Panc1 (cell line): ENCODE measurements at regions not wholly inside any gene's neighbourhood (a gene's known extent, or its start where the extent isn't known, plus 50 kb on each side); places are given as distances from the start of the nearest gene placed in this dataset.

Experiments
- ATAC-seq: fragments of 200-7000 bp; cut with Tn5 transposase; 2 replicates; pipeline ENCODE4 v1.9.1; 2020; ENCODE audit warnings: mild to moderate bottlenecking, moderate library complexity
- BruUV-seq: library from RNA; stranded (reverse); fragments of 400-500 nt; replicated peaks from 2 replicates; lab custom pipeline; 2021; lab: Mats Ljungman, UMichigan
- CTCF ChIA-PET: fragments of 300-600 bp; sonication (Branson Sonifier 250); formaldehyde crosslinking; loops from one replicate; lab custom pipeline; 2022; ENCODE audit warnings: antibody characterized with exemption; lab: Charles Lee
- POLR2A ChIA-PET: fragments of 300-600 bp; sonication (Branson Sonifier 250); formaldehyde crosslinking; loops from one replicate; lab custom pipeline; 2022; ENCODE audit warnings: antibody characterized with exemption; lab: Charles Lee
- DNase-seq: peaks from one replicate; pipeline ENCODE4 v3.0.0-alpha.2; 2010; ENCODE audit warnings: low read depth, low spot score
- H3K27ac ChIP-seq: 2 replicates; pipeline ENCODE4 v1.5.1; 2011; ENCODE audit warnings: mild to moderate bottlenecking, low read length, inconsistent platforms
- H3K27me3 ChIP-seq: fragments of 200-500 bp; sonication (Bioruptor generic); 2 replicates; pipeline ENCODE4 v1.6.0; 2014; ENCODE audit warnings: low read length, inconsistent platforms; ENCODE audit not compliant: control insufficient read depth, insufficient read depth
- H3K36me3 ChIP-seq: fragments of 200-500 bp; sonication (Bioruptor generic); 2 replicates; pipeline ENCODE4 v1.5.1; 2014; ENCODE audit warnings: inconsistent platforms, mild to moderate bottlenecking, low read length, moderate library complexity; ENCODE audit not compliant: control insufficient read depth, insufficient read depth
- H3K4me1 ChIP-seq: 2 replicates; pipeline ENCODE4 v1.5.1; 2011; ENCODE audit warnings: inconsistent platforms, mild to moderate bottlenecking, low read length, moderate library complexity; ENCODE audit not compliant: control insufficient read depth, insufficient read depth
- H3K4me3 ChIP-seq, 2 experiments: 2 replicates each; pipeline ENCODE4 v1.5.1; 2011 to 2012; ENCODE audit warnings: low read depth in 2 of 2, low read length in 2 of 2, mild to moderate bottlenecking in 2 of 2, inconsistent platforms in 1 of 2, moderate library complexity in 1 of 2
- H3K9me3 ChIP-seq: fragments of 200-500 bp; sonication (Bioruptor generic); 2 replicates; pipeline ENCODE4 v1.5.1; 2014; ENCODE audit warnings: low read depth, mild to moderate bottlenecking, inconsistent platforms, low read length, moderate library complexity; ENCODE audit not compliant: control insufficient read depth, insufficient read depth
- POLR2AphosphoS5 ChIP-seq: IDR thresholded peaks from 2 replicates; pipeline ENCODE4 v1.6.1; 2012; ENCODE audit warnings: mild to moderate bottlenecking, low read depth, low read length, moderate library complexity
- REST ChIP-seq, 2 experiments: IDR thresholded peaks; 2 replicates each; pipeline ENCODE4 v1.6.1; 2011 to 2012; ENCODE audit warnings: low read depth in 2 of 2, control low read depth in 1 of 2, low read length in 1 of 2, mild to moderate bottlenecking in 1 of 2, moderate library complexity in 1 of 2; ENCODE audit not compliant: insufficient read depth in 1 of 2
- SIN3A ChIP-seq: IDR thresholded peaks from 2 replicates; pipeline ENCODE4 v1.6.1; 2012; ENCODE audit warnings: low read depth, mild to moderate bottlenecking, low read length, moderate library complexity, borderline replicate concordance; ENCODE audit not compliant: insufficient read depth
- TCF7L2 ChIP-seq: IDR thresholded peaks from 2 replicates; pipeline ENCODE4 v1.6.1; 2011; ENCODE audit warnings: mild to moderate bottlenecking, low read depth, low read length, inconsistent platforms
- in situ Hi-C: cut with HindIII; loops from 2 replicates; pipeline ENCODE4 v1.10.0; 2016; ENCODE audit warnings: low sequenced_read_pairs, low pct_unique_long_range_greater_than_20kb
- intact Hi-C: fragments of 100-400 bp; cut with micrococcal nuclease; formaldehyde crosslinking; loops from one replicate; pipeline ENCODE4 v1.10.0; 2022; ENCODE audit not compliant: unreplicated experiment
- TF ChIP-seq, protein P1 (sequence below): fragments of 450-650 bp; IDR thresholded peaks from 2 replicates; pipeline ENCODE4 v1.5.1; 2017; ENCODE audit warnings: mild to moderate bottlenecking

GRCh38 chr9:73260506-73260905, 108.8 kb downstream of the ANXA1 start:
- no peak for DNase-seq
- no peaks in the 10 kb centered on the region for H3K36me3 ChIP-seq
- H3K9me3 ChIP-seq: no peaks in the 10 kb centered on the region
- no peaks in the 10 kb centered on the region for H3K27me3 ChIP-seq
- in situ Hi-C loops: no loop called here
- H3K4me1 ChIP-seq: no peaks in the 10 kb centered on the region
- no peak overlapping the region for H3K4me3 ChIP-seq
- BruUV-seq: no TSS peak
- intact Hi-C loops: no loop called here
- no peak for ATAC-seq
- no peak overlapping the region for H3K27ac ChIP-seq
- TF ChIP-seq SIN3A: no peak
- TF ChIP-seq TCF7L2: no peak
- TF ChIP-seq REST (IDR thresholded peaks at IDR 0.05; ENCODE audit: insufficient read depth in 1 of 2, low read depth in 2 of 2, low read length in 1 of 2): no peak
- POLR2A ChIA-PET: no interaction called here
- CTCF ChIA-PET: no interaction called here

GRCh38 chr9:73264631-73265030, 113.0 kb downstream of the ANXA1 start:
- intact Hi-C loops: no loop called here
- no peak for ATAC-seq
- Histone ChIP-seq H3K27me3 (no peaks in the 10 kb centered on the region), H3K27ac (no peak overlapping the region), H3K9me3 (no peaks in the 10 kb centered on the region), H3K4me1 (no peaks in the 10 kb centered on the region), H3K36me3 (no peaks in the 10 kb centered on the region), H3K4me3 (no peak overlapping the region)
- in situ Hi-C loops: no loop called here
- no peak for DNase-seq
- TF ChIP-seq TCF7L2 (no peak), POLR2AphosphoS5 (no peak), SIN3A (no peak), REST (IDR thresholded peaks at IDR 0.05; ENCODE audit: insufficient read depth in 1 of 2, low read depth in 2 of 2, low read length in 1 of 2) (no peak)
- TF ChIP-seq, protein P1, sequence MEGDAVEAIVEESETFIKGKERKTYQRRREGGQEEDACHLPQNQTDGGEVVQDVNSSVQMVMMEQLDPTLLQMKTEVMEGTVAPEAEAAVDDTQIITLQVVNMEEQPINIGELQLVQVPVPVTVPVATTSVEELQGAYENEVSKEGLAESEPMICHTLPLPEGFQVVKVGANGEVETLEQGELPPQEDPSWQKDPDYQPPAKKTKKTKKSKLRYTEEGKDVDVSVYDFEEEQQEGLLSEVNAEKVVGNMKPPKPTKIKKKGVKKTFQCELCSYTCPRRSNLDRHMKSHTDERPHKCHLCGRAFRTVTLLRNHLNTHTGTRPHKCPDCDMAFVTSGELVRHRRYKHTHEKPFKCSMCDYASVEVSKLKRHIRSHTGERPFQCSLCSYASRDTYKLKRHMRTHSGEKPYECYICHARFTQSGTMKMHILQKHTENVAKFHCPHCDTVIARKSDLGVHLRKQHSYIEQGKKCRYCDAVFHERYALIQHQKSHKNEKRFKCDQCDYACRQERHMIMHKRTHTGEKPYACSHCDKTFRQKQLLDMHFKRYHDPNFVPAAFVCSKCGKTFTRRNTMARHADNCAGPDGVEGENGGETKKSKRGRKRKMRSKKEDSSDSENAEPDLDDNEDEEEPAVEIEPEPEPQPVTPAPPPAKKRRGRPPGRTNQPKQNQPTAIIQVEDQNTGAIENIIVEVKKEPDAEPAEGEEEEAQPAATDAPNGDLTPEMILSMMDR: no peak
- no TSS peak for BruUV-seq
- POLR2A ChIA-PET: no interaction called here
- CTCF ChIA-PET: no interaction called here
